Mesendoderm (in vitro differentiated cells): ENCODE measurements at regions not wholly inside any gene's neighbourhood (a gene's known extent, or its start where the extent isn't known, plus 50 kb on each side); places are given as distances from the start of the nearest gene placed in this dataset.

ENCODE experiments used
- DNase-seq: peaks from one replicate; pipeline ENCODE4 v3.0.0; 2013
- H2AK5ac ChIP-seq: 2 replicates; pipeline ENCODE4 v1.6.1; 2013; ENCODE audit warnings: low read length, inconsistent platforms
- H2BK120ac ChIP-seq: 2 replicates; pipeline ENCODE4 v1.6.1; 2013; ENCODE audit warnings: low read depth, mild to moderate bottlenecking, low read length, moderate library complexity, mixed read lengths
- H2BK15ac ChIP-seq: replicated peaks from 2 replicates; pipeline ENCODE4 v1.6.1; 2013; ENCODE audit warnings: low read depth, mild to moderate bottlenecking, moderate library complexity
- H2BK5ac ChIP-seq: 2 replicates; pipeline ENCODE4 v1.6.1; 2013; ENCODE audit warnings: low read length, inconsistent platforms
- H3K18ac ChIP-seq: 2 replicates; pipeline ENCODE4 v1.6.1; 2013; ENCODE audit warnings: mild to moderate bottlenecking, low read length, mixed read lengths
- H3K23ac ChIP-seq: one replicate; pipeline ENCODE4 v1.6.1; 2013; ENCODE audit warnings: low read length
- H3K27ac ChIP-seq: 2 replicates; pipeline ENCODE4 v1.5.1; 2013; ENCODE audit warnings: low read depth, mild to moderate bottlenecking, inconsistent platforms, low read length, moderate library complexity
- H3K27me3 ChIP-seq: 2 replicates; pipeline ENCODE4 v1.6.1; 2013; ENCODE audit warnings: low read length, control low read depth, mild to moderate bottlenecking, inconsistent platforms; ENCODE audit not compliant: insufficient read depth, poor library complexity
- H3K36me3 ChIP-seq: 2 replicates; pipeline ENCODE4 v1.6.1; 2013; ENCODE audit warnings: low read length, inconsistent platforms; ENCODE audit not compliant: control insufficient read depth, insufficient read depth
- H3K4ac ChIP-seq: one replicate; pipeline ENCODE4 v1.6.1; 2013; ENCODE audit warnings: low read depth, mild to moderate bottlenecking, low read length, moderate library complexity
- H3K4me1 ChIP-seq: 2 replicates; pipeline ENCODE4 v1.6.1; 2013; ENCODE audit warnings: low read depth, low read length, inconsistent platforms; ENCODE audit not compliant: control insufficient read depth
- H3K4me2 ChIP-seq: 2 replicates; pipeline ENCODE4 v1.6.1; 2013; ENCODE audit warnings: low read length
- H3K4me3 ChIP-seq: 2 replicates; pipeline ENCODE4 v1.5.1; 2013; ENCODE audit warnings: mild to moderate bottlenecking, low read length
- H3K56ac ChIP-seq: one replicate; pipeline ENCODE4 v1.6.1; 2013; ENCODE audit warnings: low read length
- H3K79me1 ChIP-seq: 2 replicates; pipeline ENCODE4 v1.6.1; 2013; ENCODE audit warnings: low read length, inconsistent platforms
- H3K79me2 ChIP-seq: 2 replicates; pipeline ENCODE4 v1.6.1; 2013; ENCODE audit warnings: mild to moderate bottlenecking, low read length; ENCODE audit not compliant: control insufficient read depth, insufficient read depth
- H3K9ac ChIP-seq: 2 replicates; pipeline ENCODE4 v1.6.1; 2013; ENCODE audit warnings: low read length, inconsistent platforms
- H4K5ac ChIP-seq: one replicate; pipeline ENCODE4 v1.6.1; 2013; ENCODE audit warnings: low read length
- H4K8ac ChIP-seq: one replicate; pipeline ENCODE4 v1.6.1; 2013; ENCODE audit warnings: low read depth, mild to moderate bottlenecking, control low read depth, low read length, moderate library complexity
- WGBS: extraction: QIAGEN DNeasy Blood & Tissue Kit; methylation state at CpG from one replicate; pipeline ENCODE4 v1.1.7; 2013; ENCODE audit warnings: low lambda C conversion rate, missing lambda C conversion rate; ENCODE audit not compliant: insufficient coverage; ENCODE audit errors: extremely low coverage; 5-methylcytosine and 5-hydroxymethylcytosine counted together

- no peaks in the 10 kb centered on the region for H3K27me3 ChIP-seq
These were observed 566.2 kb downstream of the IRS1 start for GRCh38 chr2:226233388-226233787.

GRCh38 chr2:226228080-226228479, 571.5 kb downstream of the IRS1 start:
- Histone ChIP-seq H3K18ac (no peak overlapping the region), H3K27ac (no peak overlapping the region), H3K4me2 (no peak overlapping the region), H3K79me2 (no peaks in the 10 kb centered on the region), H3K9ac (no peak overlapping the region), H3K23ac (no peak overlapping the region), H3K4me3 (no peak overlapping the region), H3K79me1 (no peaks in the 10 kb centered on the region), H4K5ac (no peak overlapping the region), H3K4me1 (no peaks in the 10 kb centered on the region), H3K56ac (no peak overlapping the region), H4K8ac (no peak overlapping the region), H3K4ac (no peak overlapping the region), H2BK5ac (no peak overlapping the region), H2BK15ac (no peak overlapping the region), H3K27me3 (no peaks in the 10 kb centered on the region), H2AK5ac (no peak overlapping the region), H3K36me3 (no peaks in the 10 kb centered on the region), H2BK120ac (no peak overlapping the region)
- no peak for DNase-seq
- no CpG with 5 or more reads among the region's 2 CpGs for WGBS

More at GRCh38 chr2:226233388-226233787, 566.2 kb downstream of the IRS1 start:
- H3K27ac ChIP-seq = no peak overlapping the region
- no peak overlapping the region for H3K4me2 ChIP-seq
- H2BK120ac ChIP-seq = no peak overlapping the region
- no peak overlapping the region for H2BK5ac ChIP-seq
- no peaks in the 10 kb centered on the region for H3K79me2 ChIP-seq
- H3K79me1 ChIP-seq = no peaks in the 10 kb centered on the region
- no peak for DNase-seq
- no peak overlapping the region for H2AK5ac ChIP-seq
- no peak overlapping the region for H3K18ac ChIP-seq
- no peak overlapping the region for H3K56ac ChIP-seq
- H2BK15ac ChIP-seq = no peak overlapping the region
- H3K4ac ChIP-seq = no peak overlapping the region
- H4K5ac ChIP-seq = no peak overlapping the region
- no peak overlapping the region for H3K9ac ChIP-seq
- H4K8ac ChIP-seq = no peak overlapping the region
- no peaks in the 10 kb centered on the region for H3K4me1 ChIP-seq
- no peak overlapping the region for H3K23ac ChIP-seq
- no peak overlapping the region for H3K4me3 ChIP-seq
- H3K36me3 ChIP-seq = no peaks in the 10 kb centered on the region

GRCh38 chr2:226227341-226227740, 572.3 kb downstream of the IRS1 start:
- H3K4me3 ChIP-seq = no peak overlapping the region

GRCh38 chr2:226223704-226224103, 575.9 kb downstream of the IRS1 start:
- H3K56ac ChIP-seq = no peak overlapping the region
- no peaks in the 10 kb centered on the region for H3K27me3 ChIP-seq
- H2BK15ac ChIP-seq = no peak overlapping the region
- H3K79me1 ChIP-seq = no peaks in the 10 kb centered on the region
- H4K5ac ChIP-seq = no peak overlapping the region
- no peak overlapping the region for H3K4me3 ChIP-seq
- H3K36me3 ChIP-seq = no peaks in the 10 kb centered on the region
- no peak overlapping the region for H3K9ac ChIP-seq
- no peak overlapping the region for H3K23ac ChIP-seq
- no peak overlapping the region for H3K27ac ChIP-seq
- H2AK5ac ChIP-seq = no peak overlapping the region
- no peak overlapping the region for H3K4ac ChIP-seq
- no peak for DNase-seq
- no peak overlapping the region for H3K18ac ChIP-seq
- 100% methylated on average over 1 of the region's 2 CpGs for WGBS
- H3K4me2 ChIP-seq = no peak overlapping the region
- H3K79me2 ChIP-seq = no peaks in the 10 kb centered on the region
- no peak overlapping the region for H4K8ac ChIP-seq
- no peaks in the 10 kb centered on the region for H3K4me1 ChIP-seq
- no peak overlapping the region for H2BK120ac ChIP-seq
- no peak overlapping the region for H2BK5ac ChIP-seq

More at GRCh38 chr2:226227341-226227740, 572.3 kb downstream of the IRS1 start:
- peak overlapping the region; percentile 18 for H3K18ac ChIP-seq
- no peaks in the 10 kb centered on the region for H3K79me1 ChIP-seq
- no peak overlapping the region for H2AK5ac ChIP-seq
- no peaks in the 10 kb centered on the region for H3K36me3 ChIP-seq
- no peak overlapping the region for H3K4ac ChIP-seq
- no peaks in the 10 kb centered on the region for H3K4me1 ChIP-seq
- H3K56ac ChIP-seq = no peak overlapping the region
- H2BK15ac ChIP-seq = no peak overlapping the region
- H3K23ac ChIP-seq = no peak overlapping the region
- DNase-seq = no peak
- no peaks in the 10 kb centered on the region for H3K79me2 ChIP-seq
- no peak overlapping the region for H3K4me2 ChIP-seq
- no peak overlapping the region for H3K9ac ChIP-seq
- H2BK5ac ChIP-seq = no peak overlapping the region
- H2BK120ac ChIP-seq = no peak overlapping the region
- H3K27me3 ChIP-seq = no peaks in the 10 kb centered on the region
- H4K5ac ChIP-seq = no peak overlapping the region
- no peak overlapping the region for H3K27ac ChIP-seq
- no peak overlapping the region for H4K8ac ChIP-seq

GRCh38 chr2:226220511-226220910, 579.1 kb downstream of the IRS1 start:
- no peaks in the 10 kb centered on the region for H3K36me3 ChIP-seq
- no peak overlapping the region for H3K27ac ChIP-seq
- H3K79me1 ChIP-seq = no peaks in the 10 kb centered on the region
- no peak overlapping the region for H4K5ac ChIP-seq
- no peaks in the 10 kb centered on the region for H3K27me3 ChIP-seq
- no peak overlapping the region for H4K8ac ChIP-seq
- no peak overlapping the region for H3K18ac ChIP-seq
- no peaks in the 10 kb centered on the region for H3K79me2 ChIP-seq
- H2BK120ac ChIP-seq = no peak overlapping the region
- no peak overlapping the region for H3K4me3 ChIP-seq
- no peak for DNase-seq
- H2BK15ac ChIP-seq = no peak overlapping the region
- no peak overlapping the region for H3K4ac ChIP-seq
- H3K4me1 ChIP-seq = no peaks in the 10 kb centered on the region
- no peak overlapping the region for H3K23ac ChIP-seq
- no peak overlapping the region for H3K9ac ChIP-seq
- no peak overlapping the region for H3K56ac ChIP-seq
- no CpG with 5 or more reads among the region's 3 CpGs for WGBS
- H2BK5ac ChIP-seq = no peak overlapping the region
- no peak overlapping the region for H3K4me2 ChIP-seq
- H2AK5ac ChIP-seq = no peak overlapping the region

GRCh38 chr2:226217191-226217590, 582.4 kb downstream of the IRS1 start:
- no peaks in the 10 kb centered on the region for H3K36me3 ChIP-seq
- H3K4me3 ChIP-seq = no peak overlapping the region
- H3K79me1 ChIP-seq = no peaks in the 10 kb centered on the region
- no peak overlapping the region for H3K27ac ChIP-seq
- H3K56ac ChIP-seq = no peak overlapping the region
- H2BK15ac ChIP-seq = no peak overlapping the region
- no peak overlapping the region for H3K9ac ChIP-seq
- H4K5ac ChIP-seq = no peak overlapping the region
- no peaks in the 10 kb centered on the region for H3K4me1 ChIP-seq
- no peak overlapping the region for H3K4ac ChIP-seq
- no peak overlapping the region for H2BK120ac ChIP-seq
- WGBS = no CpG with 5 or more reads among the region's 1 CpG
- H3K18ac ChIP-seq = no peak overlapping the region
- no peaks in the 10 kb centered on the region for H3K79me2 ChIP-seq
- H3K4me2 ChIP-seq = no peak overlapping the region
- H4K8ac ChIP-seq = no peak overlapping the region
- H3K23ac ChIP-seq = no peak overlapping the region
- no peaks in the 10 kb centered on the region for H3K27me3 ChIP-seq
- DNase-seq = no peak
- no peak overlapping the region for H2BK5ac ChIP-seq
- no peak overlapping the region for H2AK5ac ChIP-seq
